Spleen (tissue), 3 donors: ENCODE measurements at regions not wholly inside any gene's neighbourhood (a gene's known extent, or its start where the extent isn't known, plus 50 kb on each side); places are given as distances from the start of the nearest gene placed in this dataset.

Experiments used
- POLR2A ChIP-seq, 3 donors: fragments of 450-650 bp; IDR thresholded peaks; one replicate each; pipeline ENCODE4 v1.5.1; 2017; ENCODE audit warnings: antibody characterized with exemption in 3 of 3, mild to moderate bottlenecking in 1 of 3
- POLR2AphosphoS5 ChIP-seq, 3 donors: sonication (generic); formaldehyde crosslinking; IDR thresholded peaks; one replicate each; pipeline ENCODE4 v1.5.1; 2017; ENCODE audit warnings: antibody characterized with exemption in 3 of 3

DNA sequence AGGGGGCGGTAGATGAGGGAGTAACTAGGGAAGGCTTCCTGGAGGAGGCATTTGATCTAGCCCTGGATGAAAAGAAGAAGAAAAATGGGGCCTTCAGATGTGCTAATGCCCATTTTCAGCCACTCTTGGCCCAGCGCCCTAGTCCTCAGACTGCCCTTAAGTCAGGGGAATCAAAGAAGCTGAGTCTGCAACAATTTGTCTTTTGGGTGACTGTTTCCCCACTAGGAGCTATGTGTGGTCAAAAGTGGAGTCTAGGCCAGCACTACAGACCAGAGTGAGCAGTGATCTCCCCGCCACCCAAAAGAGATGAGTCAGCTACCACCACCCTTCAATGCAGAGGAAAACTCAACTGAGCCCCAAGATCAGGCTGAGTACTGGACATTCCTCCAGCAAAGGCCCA, 542.1 kb downstream of the BNC2 start:
- TF ChIP-seq POLR2AphosphoS5 (IDR thresholded peaks at IDR 0.05) (no peak), POLR2A (IDR thresholded peaks at IDR 0.05) (no peak)
